ENCODE measurements at regions not wholly inside any gene's neighbourhood (a gene's known extent, or its start where the extent isn't known, plus 50 kb on each side); places are given as distances from the start of the nearest gene placed in this dataset.

DNA sequence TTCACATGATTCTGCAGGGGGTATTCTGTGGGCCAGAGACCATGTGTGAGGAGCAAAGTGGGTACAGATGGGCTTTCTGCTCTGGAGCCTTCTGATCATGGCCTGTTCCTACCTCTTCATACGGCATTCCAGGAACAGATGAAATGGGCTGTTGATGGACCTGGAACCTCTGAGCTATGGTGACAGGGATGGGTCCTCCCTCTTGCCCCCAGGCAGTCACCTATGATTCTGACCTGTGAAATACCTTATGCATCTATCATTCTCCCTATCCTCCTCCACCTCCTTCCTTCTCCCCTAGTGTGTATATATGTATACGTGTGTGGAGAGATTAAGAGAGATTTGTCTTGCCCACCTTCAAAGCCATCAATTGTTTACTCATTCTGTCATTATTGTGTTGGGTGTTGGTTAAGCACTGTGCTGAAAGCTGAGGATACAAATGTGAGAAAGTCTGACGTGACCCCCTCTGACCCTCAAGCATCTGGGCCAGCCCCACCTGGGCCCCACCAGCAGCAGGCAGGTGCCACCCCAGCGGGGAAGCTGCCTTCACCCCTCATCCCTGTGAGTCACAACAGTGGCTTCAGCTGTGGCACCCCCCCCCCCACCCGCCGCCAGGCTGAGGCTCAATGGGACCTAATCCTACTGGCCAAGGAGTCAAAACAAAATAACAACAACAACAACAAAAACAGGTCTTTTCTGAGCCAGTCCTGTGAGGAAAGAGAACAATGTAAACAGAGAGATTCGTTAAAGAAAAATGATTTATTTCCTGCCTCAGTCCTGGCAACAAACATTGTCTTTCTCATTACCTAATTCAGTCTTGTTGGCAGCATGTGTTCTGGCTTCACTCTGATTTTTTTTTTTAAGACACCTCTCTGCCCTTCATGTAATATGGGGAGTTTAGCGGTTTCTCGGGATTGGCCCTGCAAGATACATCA lies 103.8 kb upstream of the CDC42EP3 start:
- Histone ChIP-seq H3K4me1 (no peaks in the 10 kb centered on the region), H3K27me3 (no peaks in the 10 kb centered on the region), H3K9me3 (no peaks in the 10 kb centered on the region), H3K36me3 (no peaks in the 10 kb centered on the region), H3K27ac (no peak overlapping the region), H3K4me3 (no peak overlapping the region), H3K9ac (ENCODE audit: low read depth in 2 of 2, low read length in 2 of 2) (no peak overlapping the region)
- no peak for DNase-seq
- TF ChIP-seq CTCF (IDR thresholded peaks at IDR 0.05), result no peak
- intact Hi-C loops (cut with DNase I), result no loop called here

DNA sequence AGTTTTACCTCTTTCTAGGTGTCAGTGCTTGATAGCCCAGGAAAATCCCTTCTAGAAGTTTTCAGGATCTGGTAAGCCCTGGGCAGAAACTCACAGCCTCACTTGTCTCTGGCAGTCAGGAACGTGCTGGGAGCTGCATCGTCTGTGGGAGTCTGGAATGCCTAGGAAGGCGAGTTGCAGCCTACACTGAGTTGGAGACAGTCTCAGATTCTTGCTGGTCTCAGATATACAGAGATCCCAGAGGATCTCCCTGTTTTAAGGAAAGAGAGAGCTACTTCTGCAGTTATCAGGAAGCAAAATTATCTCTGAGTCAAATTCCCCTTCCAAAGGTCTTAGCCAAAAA lies 104.4 kb upstream of the CDC42EP3 start:
- Histone ChIP-seq H3K9ac (ENCODE audit: low read depth in 2 of 2, low read length in 2 of 2) (no peak overlapping the region), H3K4me1 (no peaks in the 10 kb centered on the region), H3K4me3 (no peak overlapping the region), H3K27me3 (no peaks in the 10 kb centered on the region), H3K36me3 (no peaks in the 10 kb centered on the region), H3K9me3 (no peaks in the 10 kb centered on the region), H3K27ac (no peak overlapping the region)
- intact Hi-C loops (cut with DNase I), result no loop called here
- TF ChIP-seq CTCF (IDR thresholded peaks at IDR 0.05), result no peak
- no peak for DNase-seq

GRCh38 chr2:37776487-37776886 lies 105.0 kb upstream of the CDC42EP3 start:
- H3K9ac ChIP-seq (ENCODE audit: low read depth in 2 of 2, low read length in 2 of 2), result no peak overlapping the region
- H3K36me3 ChIP-seq, result no peaks in the 10 kb centered on the region
- DNase-seq, result no peak
- H3K4me3 ChIP-seq, result no peak overlapping the region
- no peak overlapping the region for H3K27ac ChIP-seq
- intact Hi-C loops (cut with DNase I), result no loop called here
- H3K9me3 ChIP-seq, result no peaks in the 10 kb centered on the region
- no peak for TF ChIP-seq CTCF (IDR thresholded peaks at IDR 0.05)
- no peaks in the 10 kb centered on the region for H3K4me1 ChIP-seq
- H3K27me3 ChIP-seq, result no peaks in the 10 kb centered on the region

DNA sequence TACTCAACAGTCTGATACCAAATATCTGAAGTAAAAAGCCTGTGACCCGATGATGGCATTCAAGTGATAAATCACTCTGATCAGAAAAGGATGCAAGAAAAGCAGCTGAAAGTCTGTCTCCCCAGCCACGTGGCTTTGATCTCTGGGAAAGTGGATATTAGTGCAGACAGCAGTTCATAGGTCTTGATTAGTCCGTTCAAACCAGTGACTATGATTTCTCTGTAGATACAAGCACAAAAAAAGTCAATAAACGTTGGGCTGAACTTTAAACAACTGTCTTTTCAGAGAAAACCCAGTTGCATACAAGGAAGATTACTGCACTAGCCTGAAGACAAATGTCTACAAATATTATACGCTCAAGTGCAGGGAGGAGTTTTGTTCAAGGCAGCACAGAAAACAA lies 107.7 kb upstream of the CDC42EP3 start:
- no peaks in the 10 kb centered on the region for H3K36me3 ChIP-seq
- no peaks in the 10 kb centered on the region for H3K4me1 ChIP-seq
- no peak overlapping the region for H3K4me3 ChIP-seq
- no peaks in the 10 kb centered on the region for H3K9me3 ChIP-seq
- H3K27me3 ChIP-seq, result no peaks in the 10 kb centered on the region
- intact Hi-C loops (cut with DNase I), result no loop called here
- no peak overlapping the region for H3K9ac ChIP-seq (ENCODE audit: low read depth in 2 of 2, low read length in 2 of 2)
- no peak overlapping the region for H3K27ac ChIP-seq
- TF ChIP-seq CTCF (IDR thresholded peaks at IDR 0.05), result no peak
- no peak for DNase-seq

GRCh38 chr2:37779611-37780386 lies 108.4 kb upstream of the CDC42EP3 start:
- Histone ChIP-seq H3K36me3 (no peaks in the 10 kb centered on the region), H3K9ac (ENCODE audit: low read depth in 2 of 2, low read length in 2 of 2) (no peak overlapping the region), H3K27me3 (no peaks in the 10 kb centered on the region), H3K4me3 (no peak overlapping the region), H3K27ac (no peak overlapping the region), H3K4me1 (no peaks in the 10 kb centered on the region), H3K9me3 (no peaks in the 10 kb centered on the region)
- no peak for DNase-seq
- no peak for TF ChIP-seq CTCF (IDR thresholded peaks at IDR 0.05)
- intact Hi-C loops (cut with DNase I), result no loop called here

Data from colonic mucosa (tissue), 4 donors.